HEK293 (cell line): ENCODE measurements at regions not wholly inside any gene's neighbourhood (a gene's known extent, or its start where the extent isn't known, plus 50 kb on each side); places are given as distances from the start of the nearest gene placed in this dataset.

Experiments used
- CTCF ChIA-PET: fragments of 350-600 bp; formaldehyde crosslinking; extraction: SDS; loops from one replicate; lab custom pipeline; 2021; ENCODE audit warnings: antibody characterized with exemption; lab: Yijun Ruan, JAX
- POLR2A ChIA-PET: fragments of 300-600 bp; formaldehyde crosslinking; extraction: SDS; loops from one replicate; lab custom pipeline; 2020; ENCODE audit warnings: antibody characterized with exemption, inconsistent platforms; lab: Yijun Ruan, JAX
- H3K27ac ChIP-seq: fragments of 200-500 bp; sonication (Bioruptor generic); 2 replicates; pipeline ENCODE4 v1.5.1; 2014; ENCODE audit warnings: low read depth, low read length, control low read depth, inconsistent platforms; ENCODE audit errors: extremely low read depth
- H3K36me3 ChIP-seq, 2 experiments: fragments of 200-500 bp in 1 of 2; sonication (Bioruptor generic) in 1 of 2; 1 replicate in 1 of 2; 2 replicates in 1 of 2; pipeline ENCODE4 v1.5.1; 2014 to 2017; ENCODE audit warnings: inconsistent platforms in 2 of 2, low read length in 2 of 2; ENCODE audit not compliant: control insufficient read depth in 2 of 2, insufficient read depth in 1 of 2
- H3K4me1 ChIP-seq: fragments of 200-500 bp; sonication (Bioruptor generic); 2 replicates; pipeline ENCODE4 v1.5.1; 2014; ENCODE audit warnings: mild to moderate bottlenecking, low read length, inconsistent platforms; ENCODE audit not compliant: control insufficient read depth, insufficient read depth
- H3K4me3 ChIP-seq: 2 replicates; pipeline ENCODE4 v1.5.1; 2011; ENCODE audit warnings: low read depth, mild to moderate bottlenecking, control low read depth, low read length, moderate library complexity
- H3K9me3 ChIP-seq: fragments of 200-500 bp; sonication (Bioruptor generic); 2 replicates; pipeline ENCODE4 v1.5.1; 2014; ENCODE audit warnings: low read depth, low read length, inconsistent platforms; ENCODE audit not compliant: control insufficient read depth, insufficient read depth
- RBAK ChIP-seq: fragments of 450-650 bp; formaldehyde crosslinking; IDR thresholded peaks from 2 replicates; pipeline ENCODE4 v1.5.1; 2016; ENCODE audit warnings: missing biosample characterization, missing genetic modification characterization
- TCF7L2 ChIP-seq: IDR thresholded peaks from 2 replicates; pipeline ENCODE4 v1.6.1; 2011; ENCODE audit warnings: low read depth, mild to moderate bottlenecking, inconsistent platforms, low read length, moderate library complexity, borderline replicate concordance
- ZFHX2 ChIP-seq: fragments of 450-650 bp; formaldehyde crosslinking; conservative IDR thresholded peaks from 2 replicates; pipeline ENCODE4 v1.5.1; 2016; ENCODE audit warnings: missing biosample characterization, missing genetic modification characterization
- ZNF10 ChIP-seq: fragments of 450-650 bp; formaldehyde crosslinking; IDR thresholded peaks from 2 replicates; pipeline ENCODE4 v1.5.1; 2017; ENCODE audit warnings: missing biosample characterization, missing genetic modification characterization
- ZNF157 ChIP-seq: fragments of 450-650 bp; formaldehyde crosslinking; IDR thresholded peaks from 2 replicates; pipeline ENCODE4 v1.5.1; 2016; ENCODE audit warnings: missing biosample characterization, missing genetic modification characterization
- ZNF16 ChIP-seq: fragments of 450-650 bp; formaldehyde crosslinking; IDR thresholded peaks from 2 replicates; pipeline ENCODE4 v1.5.1; 2016; ENCODE audit warnings: low read depth, missing biosample characterization, missing genetic modification characterization
- ZNF311 ChIP-seq: fragments of 450-650 bp; formaldehyde crosslinking; IDR thresholded peaks from 2 replicates; pipeline ENCODE4 v1.5.1; 2017; ENCODE audit warnings: missing biosample characterization, missing genetic modification characterization, borderline replicate concordance
- ZNF488 ChIP-seq: fragments of 450-650 bp; formaldehyde crosslinking; IDR thresholded peaks from 2 replicates; pipeline ENCODE4 v1.5.1; 2016; ENCODE audit warnings: missing biosample characterization, missing genetic modification characterization
- ZNF623 ChIP-seq: fragments of 450-650 bp; formaldehyde crosslinking; IDR thresholded peaks from 2 replicates; pipeline ENCODE4 v1.5.1; 2016; ENCODE audit warnings: missing biosample characterization, missing genetic modification characterization
- ZNF677 ChIP-seq: fragments of 450-650 bp; IDR thresholded peaks from 2 replicates; pipeline ENCODE4 v1.5.0; 2018; ENCODE audit warnings: missing biosample characterization, mild to moderate bottlenecking, missing genetic modification characterization, moderate library complexity
- ZNF76 ChIP-seq: fragments of 450-650 bp; formaldehyde crosslinking; IDR thresholded peaks from 2 replicates; pipeline ENCODE4; 2016; ENCODE audit warnings: low read depth, missing biosample characterization, missing genetic modification characterization, borderline replicate concordance
- TF ChIP-seq, protein P1 (sequence below): fragments of 450-650 bp; formaldehyde crosslinking; IDR thresholded peaks from 2 replicates; pipeline ENCODE4 v1.5.1; 2016; ENCODE audit warnings: missing biosample characterization, missing genetic modification characterization, borderline replicate concordance
- TF ChIP-seq, protein P2 (sequence below): fragments of 450-650 bp; formaldehyde crosslinking; IDR thresholded peaks from 2 replicates; pipeline ENCODE4 v1.5.1; 2016; ENCODE audit warnings: missing biosample characterization, missing genetic modification characterization
- TF ChIP-seq, protein P3 (sequence below): fragments of 450-650 bp; formaldehyde crosslinking; IDR thresholded peaks from 2 replicates; pipeline ENCODE4 v1.5.1; 2017; ENCODE audit warnings: missing biosample characterization, missing genetic modification characterization
- TF ChIP-seq, protein P4 (sequence below): fragments of 450-650 bp; formaldehyde crosslinking; IDR thresholded peaks from 2 replicates; pipeline ENCODE4 v1.5.1; 2016; ENCODE audit warnings: missing biosample characterization, missing genetic modification characterization, borderline replicate concordance

DNA sequence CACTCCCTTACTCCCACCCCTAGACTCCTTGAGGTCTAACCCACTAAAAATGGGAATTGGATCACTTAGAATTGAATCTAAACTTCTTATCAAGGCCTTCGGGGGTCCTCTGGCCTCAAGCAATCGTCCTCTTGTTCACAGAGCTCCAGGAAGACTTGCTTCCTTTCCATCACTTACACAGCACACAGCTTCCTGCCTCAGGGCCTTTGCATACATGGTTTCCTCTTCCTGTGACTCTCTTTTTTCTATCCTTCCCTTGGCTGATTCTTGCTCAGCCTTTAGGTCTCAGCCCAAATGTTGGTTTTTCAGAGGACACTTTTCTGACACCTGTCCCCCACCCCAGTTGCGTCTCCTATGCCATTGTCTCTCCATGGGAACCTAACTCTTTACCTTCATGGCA lies 50.0 kb upstream of the ALDH1B1 start:
- H3K36me3 ChIP-seq, result no peaks in the 10 kb centered on the region
- H3K9me3 ChIP-seq, result no peaks in the 10 kb centered on the region
- TF ChIP-seq ZNF76 (tag by site-specific recombination), result no peak
- TF ChIP-seq ZNF623 (tag by site-specific recombination), result peak; percentile 57
- no peak overlapping the region for H3K4me3 ChIP-seq
- ChIA-PET CTCF (interaction anchor here (0.6 to 0.9 kb wide), 2 partner anchors 9 to 47 kb away, joined by 4 to 7 read pairs; no protein-coding TSS in a partner anchor), POLR2A (no interaction called here)
- H3K27ac ChIP-seq, result no peak overlapping the region
- no peaks in the 10 kb centered on the region for H3K4me1 ChIP-seq

GRCh38 chr9:38342096-38342495 lies 50.4 kb upstream of the ALDH1B1 start:
- no peak for TF ChIP-seq RBAK (tag by site-specific recombination)
- TF ChIP-seq, protein P1, sequence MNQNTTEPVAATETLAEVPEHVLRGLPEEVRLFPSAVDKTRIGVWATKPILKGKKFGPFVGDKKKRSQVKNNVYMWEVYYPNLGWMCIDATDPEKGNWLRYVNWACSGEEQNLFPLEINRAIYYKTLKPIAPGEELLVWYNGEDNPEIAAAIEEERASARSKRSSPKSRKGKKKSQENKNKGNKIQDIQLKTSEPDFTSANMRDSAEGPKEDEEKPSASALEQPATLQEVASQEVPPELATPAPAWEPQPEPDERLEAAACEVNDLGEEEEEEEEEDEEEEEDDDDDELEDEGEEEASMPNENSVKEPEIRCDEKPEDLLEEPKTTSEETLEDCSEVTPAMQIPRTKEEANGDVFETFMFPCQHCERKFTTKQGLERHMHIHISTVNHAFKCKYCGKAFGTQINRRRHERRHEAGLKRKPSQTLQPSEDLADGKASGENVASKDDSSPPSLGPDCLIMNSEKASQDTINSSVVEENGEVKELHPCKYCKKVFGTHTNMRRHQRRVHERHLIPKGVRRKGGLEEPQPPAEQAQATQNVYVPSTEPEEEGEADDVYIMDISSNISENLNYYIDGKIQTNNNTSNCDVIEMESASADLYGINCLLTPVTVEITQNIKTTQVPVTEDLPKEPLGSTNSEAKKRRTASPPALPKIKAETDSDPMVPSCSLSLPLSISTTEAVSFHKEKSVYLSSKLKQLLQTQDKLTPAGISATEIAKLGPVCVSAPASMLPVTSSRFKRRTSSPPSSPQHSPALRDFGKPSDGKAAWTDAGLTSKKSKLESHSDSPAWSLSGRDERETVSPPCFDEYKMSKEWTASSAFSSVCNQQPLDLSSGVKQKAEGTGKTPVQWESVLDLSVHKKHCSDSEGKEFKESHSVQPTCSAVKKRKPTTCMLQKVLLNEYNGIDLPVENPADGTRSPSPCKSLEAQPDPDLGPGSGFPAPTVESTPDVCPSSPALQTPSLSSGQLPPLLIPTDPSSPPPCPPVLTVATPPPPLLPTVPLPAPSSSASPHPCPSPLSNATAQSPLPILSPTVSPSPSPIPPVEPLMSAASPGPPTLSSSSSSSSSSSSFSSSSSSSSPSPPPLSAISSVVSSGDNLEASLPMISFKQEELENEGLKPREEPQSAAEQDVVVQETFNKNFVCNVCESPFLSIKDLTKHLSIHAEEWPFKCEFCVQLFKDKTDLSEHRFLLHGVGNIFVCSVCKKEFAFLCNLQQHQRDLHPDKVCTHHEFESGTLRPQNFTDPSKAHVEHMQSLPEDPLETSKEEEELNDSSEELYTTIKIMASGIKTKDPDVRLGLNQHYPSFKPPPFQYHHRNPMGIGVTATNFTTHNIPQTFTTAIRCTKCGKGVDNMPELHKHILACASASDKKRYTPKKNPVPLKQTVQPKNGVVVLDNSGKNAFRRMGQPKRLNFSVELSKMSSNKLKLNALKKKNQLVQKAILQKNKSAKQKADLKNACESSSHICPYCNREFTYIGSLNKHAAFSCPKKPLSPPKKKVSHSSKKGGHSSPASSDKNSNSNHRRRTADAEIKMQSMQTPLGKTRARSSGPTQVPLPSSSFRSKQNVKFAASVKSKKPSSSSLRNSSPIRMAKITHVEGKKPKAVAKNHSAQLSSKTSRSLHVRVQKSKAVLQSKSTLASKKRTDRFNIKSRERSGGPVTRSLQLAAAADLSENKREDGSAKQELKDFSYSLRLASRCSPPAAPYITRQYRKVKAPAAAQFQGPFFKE, result no peak
- TF ChIP-seq ZNF157 (tag by site-specific recombination), result no peak
- no peak for TF ChIP-seq ZNF488
- TF ChIP-seq, protein P2, sequence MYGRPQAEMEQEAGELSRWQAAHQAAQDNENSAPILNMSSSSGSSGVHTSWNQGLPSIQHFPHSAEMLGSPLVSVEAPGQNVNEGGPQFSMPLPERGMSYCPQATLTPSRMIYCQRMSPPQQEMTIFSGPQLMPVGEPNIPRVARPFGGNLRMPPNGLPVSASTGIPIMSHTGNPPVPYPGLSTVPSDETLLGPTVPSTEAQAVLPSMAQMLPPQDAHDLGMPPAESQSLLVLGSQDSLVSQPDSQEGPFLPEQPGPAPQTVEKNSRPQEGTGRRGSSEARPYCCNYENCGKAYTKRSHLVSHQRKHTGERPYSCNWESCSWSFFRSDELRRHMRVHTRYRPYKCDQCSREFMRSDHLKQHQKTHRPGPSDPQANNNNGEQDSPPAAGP (tag by site-specific recombination), result no peak
- no peak for TF ChIP-seq ZFHX2 (tag by site-specific recombination)
- TF ChIP-seq, protein P3, sequence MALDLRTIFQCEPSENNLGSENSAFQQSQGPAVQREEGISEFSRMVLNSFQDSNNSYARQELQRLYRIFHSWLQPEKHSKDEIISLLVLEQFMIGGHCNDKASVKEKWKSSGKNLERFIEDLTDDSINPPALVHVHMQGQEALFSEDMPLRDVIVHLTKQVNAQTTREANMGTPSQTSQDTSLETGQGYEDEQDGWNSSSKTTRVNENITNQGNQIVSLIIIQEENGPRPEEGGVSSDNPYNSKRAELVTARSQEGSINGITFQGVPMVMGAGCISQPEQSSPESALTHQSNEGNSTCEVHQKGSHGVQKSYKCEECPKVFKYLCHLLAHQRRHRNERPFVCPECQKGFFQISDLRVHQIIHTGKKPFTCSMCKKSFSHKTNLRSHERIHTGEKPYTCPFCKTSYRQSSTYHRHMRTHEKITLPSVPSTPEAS (tag by site-specific recombination), result no peak
- no peak for TF ChIP-seq ZNF16 (tag by site-specific recombination)
- no peak for TF ChIP-seq ZNF10 (tag by site-specific recombination)
- no peak for TF ChIP-seq ZNF677
- TF ChIP-seq, protein P4, sequence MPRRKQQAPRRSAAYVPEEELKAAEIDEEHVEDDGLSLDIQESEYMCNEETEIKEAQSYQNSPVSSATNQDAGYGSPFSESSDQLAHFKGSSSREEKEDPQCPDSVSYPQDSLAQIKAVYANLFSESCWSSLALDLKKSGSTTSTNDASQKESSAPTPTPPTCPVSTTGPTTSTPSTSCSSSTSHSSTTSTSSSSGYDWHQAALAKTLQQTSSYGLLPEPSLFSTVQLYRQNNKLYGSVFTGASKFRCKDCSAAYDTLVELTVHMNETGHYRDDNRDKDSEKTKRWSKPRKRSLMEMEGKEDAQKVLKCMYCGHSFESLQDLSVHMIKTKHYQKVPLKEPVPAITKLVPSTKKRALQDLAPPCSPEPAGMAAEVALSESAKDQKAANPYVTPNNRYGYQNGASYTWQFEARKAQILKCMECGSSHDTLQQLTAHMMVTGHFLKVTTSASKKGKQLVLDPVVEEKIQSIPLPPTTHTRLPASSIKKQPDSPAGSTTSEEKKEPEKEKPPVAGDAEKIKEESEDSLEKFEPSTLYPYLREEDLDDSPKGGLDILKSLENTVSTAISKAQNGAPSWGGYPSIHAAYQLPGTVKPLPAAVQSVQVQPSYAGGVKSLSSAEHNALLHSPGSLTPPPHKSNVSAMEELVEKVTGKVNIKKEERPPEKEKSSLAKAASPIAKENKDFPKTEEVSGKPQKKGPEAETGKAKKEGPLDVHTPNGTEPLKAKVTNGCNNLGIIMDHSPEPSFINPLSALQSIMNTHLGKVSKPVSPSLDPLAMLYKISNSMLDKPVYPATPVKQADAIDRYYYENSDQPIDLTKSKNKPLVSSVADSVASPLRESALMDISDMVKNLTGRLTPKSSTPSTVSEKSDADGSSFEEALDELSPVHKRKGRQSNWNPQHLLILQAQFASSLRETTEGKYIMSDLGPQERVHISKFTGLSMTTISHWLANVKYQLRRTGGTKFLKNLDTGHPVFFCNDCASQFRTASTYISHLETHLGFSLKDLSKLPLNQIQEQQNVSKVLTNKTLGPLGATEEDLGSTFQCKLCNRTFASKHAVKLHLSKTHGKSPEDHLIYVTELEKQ, result no peak
- TF ChIP-seq ZNF311, result no peak
- no peak for TF ChIP-seq TCF7L2
- CTCF ChIA-PET, result interaction anchor here (0.6 to 0.9 kb wide), 2 partner anchors 8 to 47 kb away, joined by 4 to 7 read pairs; no protein-coding TSS in a partner anchor
- H3K36me3 ChIP-seq, result no peaks in the 10 kb centered on the region
- H3K4me1 ChIP-seq, result no peaks in the 10 kb centered on the region
- H3K9me3 ChIP-seq, result no peaks in the 10 kb centered on the region
- no peak overlapping the region for H3K27ac ChIP-seq
- POLR2A ChIA-PET, result no interaction called here
- H3K4me3 ChIP-seq, result no peak overlapping the region
